Activated CD4-positive, alpha-beta T cell treated with anti-CD3 and anti-CD28 coated beads for 24 hours (primary cell): ENCODE measurements at regions not wholly inside any gene's neighbourhood (a gene's known extent, or its start where the extent isn't known, plus 50 kb on each side); places are given as distances from the start of the nearest gene placed in this dataset.

Experiments
- DNase-seq, 2 donors: peaks; one replicate each; pipeline ENCODE4 v3.0.0-alpha.2; 2020; ENCODE audit warnings: low read depth in 2 of 2

- no peak for DNase-seq
Observed at GRCh38 chr1:34606504-34606903, 148.3 kb upstream of the GJB5 start.

DNA sequence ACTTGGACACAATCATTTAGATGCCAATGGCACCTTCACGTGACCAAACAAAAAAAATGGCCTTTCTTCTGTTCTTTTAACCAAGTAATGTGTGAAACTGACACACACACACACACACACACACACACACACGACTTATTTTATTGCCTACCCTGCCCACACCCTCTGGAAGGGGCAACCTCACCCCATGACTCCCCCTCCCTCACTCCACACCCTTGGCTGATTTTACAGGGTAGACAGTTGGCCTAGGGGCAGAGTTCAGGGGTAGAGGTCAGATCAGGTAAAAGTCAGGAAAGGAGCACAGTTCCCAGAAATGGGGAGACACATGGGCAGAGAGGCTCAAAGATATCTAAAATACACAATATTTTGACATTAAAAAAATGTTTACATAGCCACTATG, 144.8 kb upstream of the GJB5 start:
- DNase-seq: no peak

DNA sequence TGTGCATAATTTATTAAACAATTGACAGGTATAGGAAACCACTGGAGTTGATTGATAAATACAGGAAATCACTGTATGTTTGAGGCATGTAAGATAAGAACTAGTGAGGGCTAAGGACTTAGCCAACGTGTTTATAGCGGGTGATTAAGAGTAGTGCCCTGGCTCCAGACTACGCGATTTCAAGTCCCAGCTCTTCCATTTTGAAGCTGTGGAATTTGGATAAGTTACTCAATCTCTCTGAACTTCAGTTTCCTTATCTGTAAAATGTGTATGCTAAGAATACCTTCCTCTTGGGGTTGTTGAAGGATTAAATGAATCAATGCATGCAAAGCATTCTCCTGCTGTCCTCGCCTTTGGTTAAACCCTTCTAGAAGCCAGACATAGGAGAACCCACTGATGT, 143.3 kb upstream of the GJB5 start:
- DNase-seq: no peak

DNA sequence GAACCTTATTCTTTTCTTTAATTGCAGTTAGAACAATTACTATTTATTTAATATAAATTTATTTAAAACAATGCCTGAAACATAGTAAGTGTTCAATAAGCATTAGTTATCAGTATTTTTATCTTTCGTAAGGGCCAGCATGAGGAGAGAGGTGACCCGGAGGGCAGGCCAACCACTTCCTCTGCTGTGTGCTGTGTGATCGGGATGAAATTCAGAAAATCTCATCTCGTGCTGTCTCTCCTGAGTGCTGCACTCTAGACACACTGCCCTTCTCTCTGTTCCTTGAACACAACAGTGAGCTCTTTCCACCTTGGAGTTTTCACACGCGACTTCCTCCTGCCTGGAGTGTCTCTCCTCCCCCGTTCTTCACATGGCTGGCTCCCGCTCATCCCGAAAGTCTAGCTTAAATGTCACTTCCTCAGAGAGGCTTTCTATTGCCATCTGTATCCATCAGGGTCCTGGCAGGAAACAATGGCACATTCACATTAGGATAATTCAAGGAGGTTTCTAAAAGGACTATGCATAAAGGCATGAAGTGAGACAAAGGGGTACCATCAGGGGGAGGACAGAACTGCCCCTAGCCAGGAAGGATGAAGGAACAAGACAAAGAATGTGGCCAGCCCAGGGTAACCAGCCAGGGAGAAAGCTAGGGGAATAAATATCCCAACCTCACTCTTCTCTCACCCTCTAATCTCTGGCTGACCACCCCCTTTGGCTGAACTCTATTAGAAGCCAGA, 142.6 kb upstream of the GJB5 start:
- DNase-seq: no peak

GRCh38 chr1:34617321-34618118, 137.3 kb upstream of the GJB5 start:
- no peak for DNase-seq

- DNase-seq: no peak
Observed at GRCh38 chr1:34618381-34618780, 136.5 kb upstream of the GJB5 start.

DNA sequence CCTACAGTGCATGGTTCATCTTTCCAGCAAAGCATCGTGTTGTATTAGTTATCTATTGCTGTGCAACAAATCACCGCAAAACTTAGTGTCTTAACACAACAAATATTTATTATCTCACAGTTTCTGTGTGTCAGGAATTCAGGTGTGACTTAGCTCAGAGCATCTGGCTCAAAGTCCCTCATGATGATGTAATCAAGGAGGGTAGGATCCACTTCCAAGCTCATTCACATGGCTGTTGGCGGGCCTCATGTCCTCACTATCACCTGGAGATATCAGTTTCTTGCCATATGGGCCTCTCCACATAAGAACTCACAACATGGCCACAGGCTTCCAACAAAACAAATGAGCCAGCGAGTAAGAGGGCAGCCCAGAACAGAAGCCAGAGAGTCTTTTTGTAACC, 135.6 kb upstream of the GJB5 start:
- DNase-seq: no peak

DNA sequence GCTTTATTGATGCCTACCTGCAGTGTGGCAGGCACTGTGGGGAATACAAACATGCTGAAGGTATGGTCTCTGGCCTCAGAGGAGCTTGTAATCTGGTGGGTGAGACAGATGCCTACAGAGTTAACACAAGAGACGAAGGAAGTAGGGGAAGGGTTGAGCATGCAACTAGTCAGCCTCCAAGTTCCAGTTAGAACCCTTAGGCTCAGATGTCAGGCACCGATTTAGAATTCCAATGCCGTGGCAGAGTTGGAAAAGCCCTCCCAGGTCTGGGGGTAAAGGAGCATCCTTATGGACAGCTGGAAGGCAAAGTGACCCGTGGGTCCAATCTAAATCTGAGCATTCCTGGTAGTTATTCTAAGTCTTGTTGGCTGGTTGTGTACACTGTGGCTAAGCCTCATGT, 132.9 kb upstream of the GJB5 start:
- no peak for DNase-seq

GRCh38 chr1:34625521-34626015, 129.3 kb upstream of the GJB5 start:
- no peak for DNase-seq

- DNase-seq: no peak
Observed at GRCh38 chr1:34627465-34628240, 127.2 kb upstream of the GJB5 start.

GRCh38 chr1:34631126-34631525, 123.7 kb upstream of the GJB5 start:
- DNase-seq: no peak

DNA sequence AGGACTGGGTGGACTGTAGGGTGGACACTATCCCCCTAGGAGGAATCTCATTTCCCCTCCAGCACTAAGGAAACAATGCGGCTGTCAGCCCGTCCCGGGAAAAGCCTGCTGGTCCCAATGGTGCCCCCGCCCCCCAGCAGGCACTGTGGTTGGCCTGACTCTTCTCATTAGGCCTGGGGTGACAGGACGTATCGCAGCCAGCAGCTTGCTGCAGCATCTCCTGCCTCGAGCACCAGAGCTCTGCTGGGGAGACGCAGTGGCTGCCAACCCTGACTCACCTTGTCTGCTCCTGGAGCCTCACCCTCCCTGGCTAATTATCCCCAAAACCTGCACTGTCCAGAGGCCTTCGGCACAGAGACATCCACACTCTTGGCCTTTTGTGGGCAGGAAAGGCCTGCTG, 115.1 kb upstream of the GJB5 start:
- DNase-seq: no peak

DNA sequence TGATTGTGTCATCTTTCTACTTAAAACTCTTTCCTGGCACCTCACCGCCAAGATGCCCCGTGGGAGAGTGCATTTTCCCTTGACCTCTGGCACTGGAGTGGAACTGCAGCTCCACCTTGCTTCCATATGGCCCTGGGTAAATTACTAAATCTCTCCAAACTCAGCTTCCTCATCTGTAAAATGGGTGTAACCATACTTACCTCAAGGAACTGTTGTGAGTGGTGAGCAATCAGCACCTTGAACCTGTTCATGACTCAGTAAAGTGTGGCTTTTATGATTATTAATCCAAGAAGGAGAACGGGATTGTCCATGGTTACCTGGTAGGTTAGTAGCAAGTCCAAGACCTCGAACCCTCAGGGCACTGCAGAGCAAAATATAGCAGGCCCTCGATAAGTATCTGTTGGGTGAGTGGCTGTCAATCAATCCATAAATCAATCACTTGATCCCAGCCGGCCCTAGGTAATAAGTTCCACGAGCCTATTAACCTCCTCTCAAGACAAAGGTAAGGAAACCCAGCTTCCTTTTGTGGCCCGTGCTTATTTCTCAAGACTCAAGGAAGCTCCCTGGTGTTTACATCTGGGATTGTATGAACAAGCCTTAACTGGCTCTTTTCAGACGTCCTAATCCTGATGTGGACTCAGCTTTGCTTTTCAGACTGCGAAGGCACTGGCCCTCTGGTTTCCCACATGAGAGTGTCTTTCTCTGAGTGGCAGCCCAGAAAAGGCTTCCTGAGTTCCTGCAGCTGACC, 114.0 kb upstream of the GJB5 start:
- DNase-seq: no peak

DNA sequence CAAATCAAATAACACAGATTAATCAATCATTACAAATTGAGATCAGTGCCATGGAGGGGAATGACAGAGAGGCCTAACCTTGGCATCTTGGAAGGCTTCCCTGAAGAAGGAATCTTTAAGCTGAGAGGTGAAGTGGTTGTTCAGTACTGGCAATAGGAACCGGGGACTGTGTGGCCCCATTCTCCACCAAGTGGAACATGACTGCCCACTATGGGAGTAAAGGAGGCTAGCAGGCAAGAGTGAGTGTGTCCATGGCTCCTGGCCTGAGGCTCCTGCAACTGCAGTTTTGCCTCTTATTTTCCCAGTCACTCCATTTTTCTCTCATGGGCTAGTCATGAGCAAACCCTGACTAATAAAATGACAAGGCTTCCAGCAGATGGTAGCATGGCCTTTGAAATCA, 112.2 kb upstream of the GJB5 start:
- no peak for DNase-seq

- DNase-seq: no peak
Observed at GRCh38 chr1:34645109-34645688, 109.6 kb upstream of the GJB5 start.

DNA sequence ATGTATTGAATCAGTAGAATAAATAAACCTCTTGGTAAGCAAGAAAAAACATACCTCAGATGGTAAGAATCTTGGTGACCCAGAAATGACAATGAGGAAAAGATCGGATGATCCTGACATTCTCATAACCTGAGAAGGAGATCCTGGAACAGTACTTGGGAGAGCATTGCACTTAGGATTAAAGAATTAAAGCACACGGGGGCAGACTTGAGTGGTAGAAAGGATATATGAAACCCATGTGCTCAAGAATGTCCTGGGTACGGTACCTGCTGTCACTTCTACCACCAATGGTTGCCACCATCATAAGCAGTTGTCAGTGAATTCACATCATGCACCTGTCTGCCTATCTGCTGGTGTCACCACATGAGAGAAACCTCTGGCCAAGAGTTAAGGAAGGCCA, 108.9 kb upstream of the GJB5 start:
- DNase-seq: no peak

- no peak for DNase-seq
Observed at GRCh38 chr1:34648501-34648900, 106.3 kb upstream of the GJB5 start.

DNA sequence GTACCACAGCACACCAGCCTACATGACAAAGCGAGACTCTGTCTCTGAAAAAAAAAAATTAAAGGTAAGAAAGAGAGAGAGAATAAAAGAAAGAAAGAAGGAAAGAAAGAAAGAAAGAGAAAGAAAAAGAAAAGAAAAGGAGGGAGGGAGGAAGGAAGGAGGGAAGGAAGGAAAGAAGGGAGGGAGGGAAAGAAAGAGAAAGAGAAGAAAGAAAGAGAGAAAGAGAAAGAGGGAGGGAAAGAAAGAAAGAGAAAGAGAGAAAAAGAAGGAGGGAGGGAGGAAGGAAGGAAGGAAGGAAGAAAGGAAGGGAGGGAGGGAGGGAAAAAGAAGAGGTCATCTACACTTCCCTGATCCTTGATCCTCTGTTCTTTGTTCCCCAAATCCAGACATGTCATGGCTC, 104.8 kb upstream of the GJB5 start:
- DNase-seq: no peak

GRCh38 chr1:34650800-34651199, 104.0 kb upstream of the GJB5 start:
- DNase-seq: no peak

DNA sequence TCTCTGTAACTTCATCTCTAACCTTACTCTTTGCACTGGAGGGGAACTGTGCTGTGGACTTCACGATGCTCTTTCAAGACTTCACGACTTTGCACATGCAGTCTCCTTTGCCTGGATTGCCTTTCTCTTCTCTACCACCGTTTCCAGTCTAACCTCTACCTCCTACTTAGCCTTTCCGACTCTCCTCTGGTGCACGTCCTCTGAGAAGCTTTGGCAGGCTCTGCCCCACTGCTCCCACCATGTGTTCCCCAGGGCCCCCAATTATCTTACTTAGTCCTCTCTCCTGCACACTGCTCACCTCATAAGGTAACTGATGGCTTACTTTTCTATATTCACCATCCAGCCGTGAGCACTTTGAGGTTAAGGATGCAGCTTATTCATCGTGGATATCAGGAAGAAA, 101.7 kb upstream of the GJB5 start:
- no peak for DNase-seq

DNA sequence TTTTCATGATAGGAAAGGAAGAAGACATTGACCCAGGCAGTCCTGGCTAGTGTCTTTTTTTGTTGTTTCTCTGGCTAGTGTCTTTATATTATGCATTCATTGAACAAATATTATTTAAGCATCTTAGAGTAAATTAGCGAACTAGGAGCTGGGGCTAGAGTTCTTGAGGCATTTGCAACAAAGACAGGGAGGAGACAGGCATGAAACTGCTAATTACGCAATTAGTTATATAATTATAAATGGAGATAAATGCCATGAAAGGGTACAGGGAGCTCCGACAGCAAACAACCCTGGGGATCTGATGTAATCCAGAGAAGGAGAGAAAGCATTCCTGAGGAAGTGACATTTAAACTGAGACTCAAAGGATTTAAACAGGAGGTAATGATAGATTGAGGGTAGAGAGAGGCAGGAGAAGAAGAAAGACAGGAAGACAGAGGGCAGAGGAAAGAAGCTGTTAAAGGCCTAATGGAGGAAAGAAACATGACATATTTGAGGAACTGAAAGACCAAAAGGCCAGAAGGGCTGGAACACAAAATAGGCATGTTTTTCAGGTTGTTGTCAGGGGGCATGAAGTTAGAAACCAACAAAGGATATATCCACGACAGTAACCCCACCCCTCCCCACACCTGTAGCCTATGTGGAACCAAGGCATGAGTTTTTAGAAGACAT, 99.5 kb upstream of the GJB5 start:
- no peak for DNase-seq
